Liver (tissue), 8 donors: ENCODE measurements at regions not wholly inside any gene's neighbourhood (a gene's known extent, or its start where the extent isn't known, plus 50 kb on each side); places are given as distances from the start of the nearest gene placed in this dataset.

Experiments
- DNase-seq: peaks from one replicate; pipeline ENCODE4 v3.0.0-alpha.2; 2017; ENCODE audit warnings: low spot score
- H3K27ac ChIP-seq, 2 donors: one replicate each; pipeline ENCODE4 v1.7.0; 2013; ENCODE audit warnings: inconsistent platforms in 2 of 2, low read length in 2 of 2, control low read depth in 1 of 2, low read depth in 1 of 2, mild to moderate bottlenecking in 1 of 2
- H3K27me3 ChIP-seq, 4 donors: one replicate each; pipeline versions ENCODE4 v1.6.1 to v1.7.0; 2013; ENCODE audit warnings: low read length in 3 of 4, inconsistent platforms in 1 of 4, mild to moderate bottlenecking in 1 of 4, moderate library complexity in 1 of 4; ENCODE audit not compliant: control insufficient read depth in 4 of 4, insufficient read depth in 4 of 4
- H3K36me3 ChIP-seq, 4 donors: one replicate each; pipeline versions ENCODE4 v1.6.1 to v1.7.0; 2013; ENCODE audit warnings: low read length in 3 of 4, mild to moderate bottlenecking in 3 of 4, low read depth in 1 of 4, moderate library complexity in 1 of 4; ENCODE audit not compliant: control insufficient read depth in 4 of 4, insufficient read depth in 3 of 4
- H3K4me1 ChIP-seq, 4 donors: one replicate each; pipeline versions ENCODE4 v1.6.1 to v1.7.0; 2013; ENCODE audit warnings: low read length in 3 of 4, mild to moderate bottlenecking in 3 of 4, moderate library complexity in 1 of 4; ENCODE audit not compliant: control insufficient read depth in 4 of 4, insufficient read depth in 4 of 4
- H3K4me3 ChIP-seq, 3 donors: one replicate each; pipeline versions ENCODE4 v1.6.1 to v1.7.0; 2013; ENCODE audit warnings: low read length in 3 of 3, control low read depth in 1 of 3, low read depth in 1 of 3, mild to moderate bottlenecking in 1 of 3
- H3K9ac ChIP-seq, 2 donors: one replicate each; pipeline ENCODE4 v1.7.0; 2013; ENCODE audit warnings: low read length in 2 of 2, mild to moderate bottlenecking in 2 of 2, moderate library complexity in 2 of 2, control low read depth in 1 of 2, low read depth in 1 of 2
- H3K9me3 ChIP-seq, 4 donors: one replicate each; pipeline versions ENCODE4 v1.6.1 to v1.7.0; 2013; ENCODE audit warnings: low read length in 3 of 4; ENCODE audit not compliant: control insufficient read depth in 4 of 4
- EGR1 ChIP-seq, 2 donors: IDR thresholded peaks; 2 replicates each; pipeline ENCODE4 v1.6.1; 2016 to 2018; ENCODE audit warnings: antibody characterized with exemption in 2 of 2, low read depth in 2 of 2
- FOXA1 ChIP-seq: IDR thresholded peaks from 2 replicates; pipeline ENCODE4 v1.6.1; 2016; ENCODE audit warnings: antibody characterized with exemption
- GABPA ChIP-seq, 2 donors: IDR thresholded peaks in 1 of 2; conservative IDR thresholded peaks in 1 of 2; 2 replicates each; pipeline ENCODE4 v1.6.1; 2016; ENCODE audit warnings: antibody characterized with exemption in 2 of 2, mild to moderate bottlenecking in 1 of 2, moderate library complexity in 1 of 2
- HNF4A ChIP-seq, 2 donors: conservative IDR thresholded peaks; 2 replicates each; pipeline ENCODE4 v1.6.1; 2016; ENCODE audit warnings: antibody characterized with exemption in 2 of 2, mild to moderate bottlenecking in 2 of 2
- HNF4G ChIP-seq: IDR thresholded peaks from 2 replicates; pipeline ENCODE4 v1.6.1; 2016; ENCODE audit warnings: antibody characterized with exemption
- JUND ChIP-seq, 2 donors: IDR thresholded peaks; 2 replicates each; pipeline ENCODE4 v1.6.1; 2016; ENCODE audit warnings: antibody characterized with exemption in 2 of 2
- NR2F2 ChIP-seq: IDR thresholded peaks from 2 replicates; pipeline ENCODE4 v1.6.1; 2016; ENCODE audit warnings: antibody characterized with exemption
- RAD21 ChIP-seq, 2 donors: IDR thresholded peaks; 2 replicates each; pipeline ENCODE4 v1.6.1; 2016; ENCODE audit warnings: antibody characterized with exemption in 2 of 2, mild to moderate bottlenecking in 2 of 2
- RXRA ChIP-seq, 2 donors: IDR thresholded peaks; 2 replicates each; pipeline ENCODE4 v1.6.1; 2017 to 2018; ENCODE audit warnings: antibody characterized with exemption in 2 of 2, mild to moderate bottlenecking in 1 of 2
- SP1 ChIP-seq: IDR thresholded peaks from 2 replicates; pipeline ENCODE4 v1.6.1; 2018; ENCODE audit warnings: antibody characterized with exemption, mild to moderate bottlenecking
- TAF1 ChIP-seq: conservative IDR thresholded peaks from 2 replicates; pipeline ENCODE4 v1.6.1; 2016; ENCODE audit warnings: antibody characterized with exemption, mild to moderate bottlenecking
- YY1 ChIP-seq: IDR thresholded peaks from 2 replicates; pipeline ENCODE4 v1.6.1; 2016; ENCODE audit warnings: antibody characterized with exemption, mild to moderate bottlenecking
- WGBS: extraction: QIAGEN DNeasy Blood & Tissue Kit; methylation state at CpG from one replicate; pipeline ENCODE4 v1.1.7; 2013; 5-methylcytosine and 5-hydroxymethylcytosine counted together
- TF ChIP-seq, protein P1 (sequence below): IDR thresholded peaks from 2 replicates; pipeline ENCODE4 v1.6.1; 2016; ENCODE audit warnings: antibody characterized with exemption
- TF ChIP-seq, protein P2 (sequence below): fragments of 150-350 bp; IDR thresholded peaks from 2 replicates; pipeline ENCODE4 v1.5.1; 2017; ENCODE audit warnings: improper control_type of control experiment, low read depth, low read length; ENCODE audit not compliant: missing input control
- TF ChIP-seq, protein P3 (sequence below): IDR thresholded peaks from 2 replicates; pipeline ENCODE4 v1.6.1; 2016; ENCODE audit warnings: antibody characterized with exemption
- TF ChIP-seq, protein P4 (sequence below): IDR thresholded peaks from 2 replicates; pipeline ENCODE4 v1.6.1; 2016; ENCODE audit warnings: antibody characterized with exemption, mild to moderate bottlenecking
- TF ChIP-seq, protein P5 (sequence below): IDR thresholded peaks from 2 replicates; pipeline ENCODE4 v1.6.1; 2016; ENCODE audit warnings: antibody characterized with exemption
- donor health status: healthy.
- donor health status: healthy.
- donor health status: healthy.
- donor health status: healthy.
- donor health status: healthy.

DNA sequence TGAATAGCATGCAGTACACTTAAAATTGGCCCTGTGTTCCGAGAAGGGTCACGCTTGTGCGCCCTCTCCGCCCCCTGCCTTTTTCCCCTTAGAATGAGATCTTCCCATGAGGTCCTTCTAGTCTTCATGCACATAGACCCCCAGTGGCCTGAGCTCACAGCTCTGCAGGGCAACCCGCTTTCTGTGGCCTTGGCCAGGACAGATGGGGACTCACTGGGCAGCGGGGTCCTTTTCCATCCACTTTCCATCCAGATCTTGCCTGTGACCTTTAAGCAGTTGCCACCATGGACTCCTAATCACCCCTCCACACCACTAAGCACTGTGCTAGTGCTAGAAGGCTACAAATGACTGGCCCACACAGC lies 244.4 kb downstream of the UACA start:
- Histone ChIP-seq H3K9me3 (no peaks in the 10 kb centered on the region), H3K36me3 (no peaks in the 10 kb centered on the region), H3K27me3 (no peaks in the 10 kb centered on the region), H3K4me3 (no peak overlapping the region), H3K4me1 (no peaks in the 10 kb centered on the region), H3K9ac (no peak overlapping the region), H3K27ac (no peak overlapping the region)
- TF ChIP-seq GABPA (IDR thresholded peaks at IDR 0.05 in 1 of 2, conservative IDR thresholded peaks at IDR 0.05 in 1 of 2) (no peak), RAD21 (IDR thresholded peaks at IDR 0.05) (no peak), TAF1 (no peak), RXRA (IDR thresholded peaks at IDR 0.05) (no peak), FOXA1 (no peak), EGR1 (IDR thresholded peaks at IDR 0.05; ENCODE audit: low read depth in 2 of 2) (no peak)
- TF ChIP-seq, protein P1, sequence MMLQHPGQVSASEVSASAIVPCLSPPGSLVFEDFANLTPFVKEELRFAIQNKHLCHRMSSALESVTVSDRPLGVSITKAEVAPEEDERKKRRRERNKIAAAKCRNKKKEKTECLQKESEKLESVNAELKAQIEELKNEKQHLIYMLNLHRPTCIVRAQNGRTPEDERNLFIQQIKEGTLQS = no peak
- TF ChIP-seq, protein P2, sequence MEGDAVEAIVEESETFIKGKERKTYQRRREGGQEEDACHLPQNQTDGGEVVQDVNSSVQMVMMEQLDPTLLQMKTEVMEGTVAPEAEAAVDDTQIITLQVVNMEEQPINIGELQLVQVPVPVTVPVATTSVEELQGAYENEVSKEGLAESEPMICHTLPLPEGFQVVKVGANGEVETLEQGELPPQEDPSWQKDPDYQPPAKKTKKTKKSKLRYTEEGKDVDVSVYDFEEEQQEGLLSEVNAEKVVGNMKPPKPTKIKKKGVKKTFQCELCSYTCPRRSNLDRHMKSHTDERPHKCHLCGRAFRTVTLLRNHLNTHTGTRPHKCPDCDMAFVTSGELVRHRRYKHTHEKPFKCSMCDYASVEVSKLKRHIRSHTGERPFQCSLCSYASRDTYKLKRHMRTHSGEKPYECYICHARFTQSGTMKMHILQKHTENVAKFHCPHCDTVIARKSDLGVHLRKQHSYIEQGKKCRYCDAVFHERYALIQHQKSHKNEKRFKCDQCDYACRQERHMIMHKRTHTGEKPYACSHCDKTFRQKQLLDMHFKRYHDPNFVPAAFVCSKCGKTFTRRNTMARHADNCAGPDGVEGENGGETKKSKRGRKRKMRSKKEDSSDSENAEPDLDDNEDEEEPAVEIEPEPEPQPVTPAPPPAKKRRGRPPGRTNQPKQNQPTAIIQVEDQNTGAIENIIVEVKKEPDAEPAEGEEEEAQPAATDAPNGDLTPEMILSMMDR = no peak
- WGBS = 95% methylated on average over 6 of the region's 6 CpGs
- no peak for DNase-seq

DNA sequence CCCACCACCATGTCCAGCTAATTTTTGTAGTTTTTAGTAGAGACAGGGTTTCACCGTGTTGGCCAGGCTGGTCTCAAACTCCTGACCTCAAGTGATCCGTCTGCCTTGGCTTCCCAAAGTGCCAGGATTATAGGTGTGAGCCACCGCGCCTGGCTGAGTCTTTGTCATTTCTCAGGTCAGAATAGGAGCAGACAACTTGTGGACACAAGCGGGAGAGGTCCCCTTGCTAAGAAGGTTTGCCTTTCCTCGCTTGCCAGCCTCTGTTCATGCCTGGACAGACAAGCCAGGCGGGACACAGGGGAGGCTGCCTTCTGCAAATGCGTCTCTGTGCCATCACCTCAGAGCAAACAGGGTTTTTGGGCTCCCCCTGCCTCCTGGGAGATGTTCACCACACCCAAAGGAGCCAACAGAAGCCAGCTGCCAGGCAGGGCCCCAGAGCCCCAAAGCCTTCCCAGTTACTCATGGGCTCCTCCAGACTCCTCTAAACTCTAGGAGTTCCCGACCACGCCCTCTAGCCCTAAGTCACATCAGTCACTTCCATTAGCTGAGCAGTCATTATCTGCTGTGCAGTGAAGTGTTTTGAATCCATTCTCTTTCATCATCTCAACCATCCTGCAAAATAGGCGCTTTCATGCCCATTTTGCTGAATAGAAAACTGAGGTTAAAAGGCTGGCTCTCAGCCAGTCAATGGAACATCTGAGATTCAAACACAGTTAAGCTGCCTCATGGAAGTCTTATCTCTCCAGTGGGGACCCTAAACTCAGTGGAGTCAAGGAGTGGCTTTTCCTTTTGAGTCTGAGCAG lies 245.0 kb downstream of the UACA start:
- TF ChIP-seq JUND (IDR thresholded peaks at IDR 0.05) (no peak), NR2F2 (no peak), FOXA1 (no peak), RAD21 (IDR thresholded peaks at IDR 0.05) (no peak), HNF4A (conservative IDR thresholded peaks at IDR 0.05) (no peak), SP1 (no peak), HNF4G (no peak), YY1 (no peak)
- TF ChIP-seq, protein P2 = no peak
- TF ChIP-seq, protein P3, sequence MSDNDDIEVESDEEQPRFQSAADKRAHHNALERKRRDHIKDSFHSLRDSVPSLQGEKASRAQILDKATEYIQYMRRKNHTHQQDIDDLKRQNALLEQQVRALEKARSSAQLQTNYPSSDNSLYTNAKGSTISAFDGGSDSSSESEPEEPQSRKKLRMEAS = no peak
- TF ChIP-seq, protein P4, sequence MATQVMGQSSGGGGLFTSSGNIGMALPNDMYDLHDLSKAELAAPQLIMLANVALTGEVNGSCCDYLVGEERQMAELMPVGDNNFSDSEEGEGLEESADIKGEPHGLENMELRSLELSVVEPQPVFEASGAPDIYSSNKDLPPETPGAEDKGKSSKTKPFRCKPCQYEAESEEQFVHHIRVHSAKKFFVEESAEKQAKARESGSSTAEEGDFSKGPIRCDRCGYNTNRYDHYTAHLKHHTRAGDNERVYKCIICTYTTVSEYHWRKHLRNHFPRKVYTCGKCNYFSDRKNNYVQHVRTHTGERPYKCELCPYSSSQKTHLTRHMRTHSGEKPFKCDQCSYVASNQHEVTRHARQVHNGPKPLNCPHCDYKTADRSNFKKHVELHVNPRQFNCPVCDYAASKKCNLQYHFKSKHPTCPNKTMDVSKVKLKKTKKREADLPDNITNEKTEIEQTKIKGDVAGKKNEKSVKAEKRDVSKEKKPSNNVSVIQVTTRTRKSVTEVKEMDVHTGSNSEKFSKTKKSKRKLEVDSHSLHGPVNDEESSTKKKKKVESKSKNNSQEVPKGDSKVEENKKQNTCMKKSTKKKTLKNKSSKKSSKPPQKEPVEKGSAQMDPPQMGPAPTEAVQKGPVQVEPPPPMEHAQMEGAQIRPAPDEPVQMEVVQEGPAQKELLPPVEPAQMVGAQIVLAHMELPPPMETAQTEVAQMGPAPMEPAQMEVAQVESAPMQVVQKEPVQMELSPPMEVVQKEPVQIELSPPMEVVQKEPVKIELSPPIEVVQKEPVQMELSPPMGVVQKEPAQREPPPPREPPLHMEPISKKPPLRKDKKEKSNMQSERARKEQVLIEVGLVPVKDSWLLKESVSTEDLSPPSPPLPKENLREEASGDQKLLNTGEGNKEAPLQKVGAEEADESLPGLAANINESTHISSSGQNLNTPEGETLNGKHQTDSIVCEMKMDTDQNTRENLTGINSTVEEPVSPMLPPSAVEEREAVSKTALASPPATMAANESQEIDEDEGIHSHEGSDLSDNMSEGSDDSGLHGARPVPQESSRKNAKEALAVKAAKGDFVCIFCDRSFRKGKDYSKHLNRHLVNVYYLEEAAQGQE = no peak
- TF ChIP-seq, protein P5, sequence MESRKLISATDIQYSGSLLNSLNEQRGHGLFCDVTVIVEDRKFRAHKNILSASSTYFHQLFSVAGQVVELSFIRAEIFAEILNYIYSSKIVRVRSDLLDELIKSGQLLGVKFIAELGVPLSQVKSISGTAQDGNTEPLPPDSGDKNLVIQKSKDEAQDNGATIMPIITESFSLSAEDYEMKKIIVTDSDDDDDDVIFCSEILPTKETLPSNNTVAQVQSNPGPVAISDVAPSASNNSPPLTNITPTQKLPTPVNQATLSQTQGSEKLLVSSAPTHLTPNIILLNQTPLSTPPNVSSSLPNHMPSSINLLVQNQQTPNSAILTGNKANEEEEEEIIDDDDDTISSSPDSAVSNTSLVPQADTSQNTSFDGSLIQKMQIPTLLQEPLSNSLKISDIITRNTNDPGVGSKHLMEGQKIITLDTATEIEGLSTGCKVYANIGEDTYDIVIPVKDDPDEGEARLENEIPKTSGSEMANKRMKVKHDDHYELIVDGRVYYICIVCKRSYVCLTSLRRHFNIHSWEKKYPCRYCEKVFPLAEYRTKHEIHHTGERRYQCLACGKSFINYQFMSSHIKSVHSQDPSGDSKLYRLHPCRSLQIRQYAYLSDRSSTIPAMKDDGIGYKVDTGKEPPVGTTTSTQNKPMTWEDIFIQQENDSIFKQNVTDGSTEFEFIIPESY = no peak
- Histone ChIP-seq H3K4me3 (no peak overlapping the region), H3K27me3 (no peaks in the 10 kb centered on the region), H3K4me1 (no peaks in the 10 kb centered on the region), H3K9ac (no peak overlapping the region), H3K27ac (no peak overlapping the region), H3K36me3 (no peaks in the 10 kb centered on the region), H3K9me3 (no peaks in the 10 kb centered on the region)
- DNase-seq = no peak
- 90% methylated on average over 11 of the region's 11 CpGs for WGBS
